NCI-H748 treated with DMSO at 0.1 percent for 48 hours (cell line): ENCODE measurements at regions not wholly inside any gene's neighbourhood (a gene's known extent, or its start where the extent isn't known, plus 50 kb on each side); places are given as distances from the start of the nearest gene placed in this dataset.
"Not testable (repeated sequence)": the region's sequence is repeated elsewhere in the genome, so short reads cannot be mapped to it uniquely, and the experiment has no call there.

Source experiments
- DNase-seq: peaks from one replicate; lab custom pipeline; 2025; lab: John Stamatoyannopoulos, UW

DNA sequence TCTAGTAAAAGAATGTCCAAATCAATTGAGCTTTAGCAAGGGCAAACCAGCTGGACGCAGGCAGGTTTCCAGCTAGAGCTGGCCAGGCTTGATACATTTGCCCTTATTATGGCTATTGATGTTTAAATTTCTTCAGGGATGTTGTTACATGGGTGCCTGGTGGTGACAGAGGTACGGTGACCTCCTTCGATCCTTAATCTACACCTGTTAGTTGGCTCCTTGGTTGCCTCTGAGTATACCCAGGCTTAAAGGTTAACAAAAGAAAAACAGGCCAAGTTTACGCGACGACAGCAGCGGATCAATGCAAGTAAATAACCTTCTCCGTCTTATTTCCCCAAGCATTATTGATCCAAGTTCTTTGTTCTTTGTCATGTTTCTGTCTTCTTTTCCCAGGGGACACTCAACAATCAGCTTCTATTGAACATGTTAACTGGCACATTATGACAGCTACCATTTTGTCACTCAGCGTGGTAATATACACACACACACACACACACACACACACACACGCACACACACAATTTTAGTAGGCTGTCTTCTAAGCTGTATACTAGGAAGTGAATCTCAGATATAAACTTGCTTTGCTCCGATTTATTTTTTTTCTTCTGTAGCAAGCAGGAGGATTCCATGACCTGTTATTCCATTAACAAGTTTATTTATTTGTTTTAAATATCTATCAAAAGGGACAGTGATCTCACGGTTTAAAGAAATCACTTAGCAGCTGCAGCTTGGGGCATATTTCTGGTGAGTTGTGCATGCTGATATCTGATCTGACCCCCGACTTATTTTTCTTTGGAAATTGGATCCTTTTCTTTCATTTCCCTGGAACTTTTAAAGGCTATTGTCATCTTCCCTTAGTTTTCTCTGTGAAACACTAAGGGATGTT lies 844.7 kb downstream of the MCTP2 start:
- DNase-seq = no peak

DNA sequence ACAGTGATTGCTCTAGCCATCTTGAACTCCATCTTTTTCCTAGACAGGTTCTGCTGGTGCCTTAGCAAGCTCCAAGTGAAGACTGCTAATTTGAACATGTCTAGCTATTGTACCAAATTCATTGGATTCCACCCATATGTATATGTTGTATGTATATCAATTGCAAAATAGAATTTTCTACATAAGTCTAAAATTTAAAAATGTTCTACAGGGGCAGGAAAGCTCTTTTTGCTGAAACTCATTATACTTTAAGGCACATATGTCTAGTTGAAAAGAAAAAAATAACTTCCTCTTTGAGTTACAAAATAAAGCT lies 845.3 kb downstream of the MCTP2 start:
- no peak for DNase-seq

DNA sequence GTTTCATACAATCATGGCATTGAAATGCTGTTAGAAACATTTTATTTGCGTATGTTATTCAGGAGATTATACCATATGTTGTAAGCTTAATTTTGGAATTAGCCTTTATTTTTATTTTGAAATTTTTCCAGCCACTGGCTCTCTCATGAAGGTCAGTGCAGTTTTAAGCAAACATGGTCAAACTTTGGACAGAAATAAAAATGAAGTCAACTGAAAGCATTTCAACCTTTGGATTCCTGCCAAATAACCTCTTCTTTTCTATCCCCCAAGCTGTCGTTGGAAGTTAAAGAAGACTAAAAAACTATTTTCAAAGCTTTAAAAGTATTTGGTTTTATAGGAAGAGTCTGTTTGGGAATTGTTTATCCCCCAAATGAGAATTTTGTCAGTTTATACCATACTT lies 846.6 kb downstream of the MCTP2 start:
- DNase-seq = no peak

DNA sequence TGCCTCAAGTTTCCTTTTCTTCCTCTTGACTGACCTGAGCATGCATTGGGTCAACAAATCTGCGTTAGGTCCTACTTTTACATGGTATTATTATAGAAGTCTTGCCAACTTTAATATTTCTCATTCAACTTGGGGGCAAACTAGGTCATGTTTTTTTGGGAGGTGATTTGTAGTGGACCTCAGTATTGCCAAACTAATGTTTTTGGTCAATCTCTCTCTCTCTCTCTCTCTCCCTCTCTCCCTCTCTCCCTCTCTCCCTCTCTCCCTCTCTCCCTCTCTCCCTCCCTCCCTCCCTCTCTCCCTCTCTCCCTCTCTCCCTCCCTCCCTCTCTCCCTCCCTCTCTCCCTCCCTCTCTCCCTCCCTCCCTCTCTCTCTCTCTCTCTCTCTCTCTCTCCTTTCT lies 848.9 kb downstream of the MCTP2 start:
- DNase-seq = not testable (repeated sequence)

DNA sequence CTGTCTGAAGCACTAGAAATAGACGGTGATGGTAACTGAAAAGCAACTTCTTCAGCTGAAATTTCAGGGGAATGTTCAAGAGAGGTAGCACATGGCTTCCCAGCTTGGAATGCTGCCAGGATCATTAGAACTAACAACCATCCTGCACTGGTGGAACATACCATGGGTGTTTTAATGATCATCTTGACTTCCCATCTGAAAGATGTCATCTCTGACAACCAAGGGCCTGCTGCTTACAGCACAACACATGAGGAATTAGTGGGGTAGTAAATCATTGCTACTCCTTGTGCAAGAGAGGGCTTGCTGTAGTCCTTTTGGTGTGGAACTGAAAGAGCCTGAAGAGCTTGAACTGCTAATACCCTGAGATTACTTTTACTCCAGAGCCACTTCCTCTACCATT lies 853.7 kb downstream of the MCTP2 start:
- DNase-seq = no peak

DNA sequence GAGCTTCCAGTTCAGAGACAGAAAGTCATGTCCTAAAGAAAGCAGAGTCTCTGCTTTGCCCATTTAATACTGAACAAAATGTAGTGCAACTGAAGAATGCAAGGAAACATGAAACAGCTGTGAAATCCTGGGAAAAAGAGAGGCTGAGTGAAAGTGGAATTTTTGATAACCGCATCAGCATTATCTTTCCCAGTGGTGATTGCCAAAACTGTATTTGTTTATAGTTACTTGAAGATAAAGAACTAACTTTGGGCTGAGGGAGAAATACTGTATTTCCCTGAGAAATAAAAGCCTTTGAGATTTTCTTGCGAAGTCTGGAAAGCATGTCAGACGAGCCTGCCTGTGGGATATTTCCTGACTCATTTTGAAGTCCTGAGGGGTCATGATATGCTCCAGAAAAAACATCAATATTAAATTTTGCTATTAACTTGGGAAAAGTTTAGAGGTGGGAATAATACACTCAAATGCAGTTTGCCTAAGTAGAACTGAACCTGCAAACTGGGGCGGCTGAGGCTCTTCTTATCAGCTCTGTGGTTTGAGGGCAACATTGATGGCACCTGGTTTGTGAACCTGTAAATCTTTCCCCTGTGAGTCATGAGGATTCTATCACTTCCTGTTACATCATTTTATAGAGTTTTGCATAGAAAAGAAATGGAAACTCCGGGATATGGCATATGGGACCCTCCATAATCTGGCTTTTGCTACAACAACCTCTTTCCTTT lies 855.3 kb downstream of the MCTP2 start:
- no peak for DNase-seq

DNA sequence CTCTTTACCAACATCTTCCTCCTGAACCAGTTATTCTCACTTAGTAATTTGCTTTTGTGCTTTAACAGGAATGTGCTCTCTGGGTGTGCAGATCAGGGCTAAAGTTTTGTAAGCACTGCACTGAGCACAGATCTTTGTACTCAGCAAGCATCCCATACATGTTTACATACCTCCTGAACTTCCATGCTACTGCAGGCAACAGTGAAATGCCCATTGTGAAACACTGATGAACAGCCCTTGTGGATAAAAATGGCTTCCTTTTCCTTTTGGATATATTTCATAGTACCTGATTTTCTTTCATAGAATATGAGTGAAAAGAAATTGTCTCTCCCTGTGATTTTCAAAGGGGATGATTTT lies 855.9 kb downstream of the MCTP2 start:
- no peak for DNase-seq

DNA sequence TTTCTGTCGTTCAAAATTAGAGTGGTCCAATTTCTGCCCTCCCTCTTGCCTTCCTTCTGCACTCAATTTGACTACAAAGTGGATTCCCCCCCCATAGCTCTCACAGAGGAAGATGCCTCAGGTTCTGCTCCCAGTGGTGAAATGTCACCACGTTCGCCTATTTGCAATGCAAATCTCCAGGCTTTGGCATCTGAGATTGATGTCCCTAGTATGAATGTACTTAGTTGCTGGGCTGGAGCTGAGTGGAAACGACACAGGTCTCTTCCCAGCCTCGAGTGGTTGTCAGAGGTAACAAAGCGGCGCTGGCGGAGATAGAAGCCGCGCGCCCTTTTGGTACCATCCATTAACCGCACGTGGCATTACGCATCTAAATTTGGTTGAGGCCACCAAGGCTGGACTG lies 860.1 kb downstream of the MCTP2 start:
- DNase-seq = no peak

DNA sequence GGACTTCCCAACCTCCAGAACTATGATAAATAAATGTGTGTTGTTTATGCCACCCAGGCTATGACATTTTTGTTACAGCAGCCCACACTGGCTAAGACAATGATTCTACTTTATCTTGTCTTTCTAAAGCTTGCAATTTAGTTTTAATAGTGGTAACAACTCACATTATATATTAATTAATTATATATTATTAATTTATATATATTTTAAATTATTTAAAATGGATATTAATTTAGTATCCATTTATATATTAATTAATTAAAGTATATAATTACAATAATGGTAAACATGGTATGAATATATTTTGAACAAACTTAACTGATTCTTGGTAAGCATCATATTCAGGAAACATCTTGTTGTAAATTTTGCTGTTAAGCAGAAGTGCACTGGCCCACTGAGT lies 863.9 kb downstream of the MCTP2 start:
- DNase-seq = no peak

DNA sequence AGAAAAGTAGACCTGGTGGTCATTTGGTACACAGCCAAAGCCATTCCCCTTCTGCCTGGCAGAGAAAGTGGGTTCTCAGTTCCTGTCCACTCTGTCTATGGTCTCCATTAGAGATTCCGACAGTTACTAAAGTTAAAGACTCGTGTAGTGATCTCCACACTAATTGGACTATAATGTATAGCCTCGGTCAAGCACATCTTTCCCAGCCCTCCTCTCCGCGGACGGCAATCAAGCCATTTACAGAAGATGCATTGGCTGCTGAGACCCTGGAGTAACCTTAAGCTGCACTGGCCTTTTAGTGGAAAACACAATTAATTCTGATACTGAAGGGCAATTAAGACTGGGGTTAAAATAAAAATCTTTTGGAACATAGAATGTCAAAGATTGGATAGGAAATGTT lies 865.3 kb downstream of the MCTP2 start:
- DNase-seq = no peak

DNA sequence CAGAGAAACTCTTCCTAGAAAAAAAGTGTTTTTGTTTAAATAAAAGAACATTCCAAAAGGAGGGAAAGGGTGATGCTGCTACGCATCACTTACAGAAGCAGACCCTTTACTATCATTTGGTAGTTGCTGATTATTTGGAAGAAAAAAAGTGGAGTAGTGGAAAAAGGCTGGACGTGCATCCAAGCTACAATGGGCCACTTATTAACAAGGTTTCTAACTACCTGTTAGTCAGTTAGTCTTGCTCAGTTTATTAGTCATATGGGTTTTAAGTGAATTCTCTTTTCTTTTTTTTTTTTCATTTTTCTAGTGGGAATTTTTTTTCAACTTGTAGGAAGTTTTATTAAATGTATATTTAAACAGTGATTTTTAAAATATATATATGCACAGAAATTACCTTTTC lies 866.0 kb downstream of the MCTP2 start:
- no peak for DNase-seq

DNA sequence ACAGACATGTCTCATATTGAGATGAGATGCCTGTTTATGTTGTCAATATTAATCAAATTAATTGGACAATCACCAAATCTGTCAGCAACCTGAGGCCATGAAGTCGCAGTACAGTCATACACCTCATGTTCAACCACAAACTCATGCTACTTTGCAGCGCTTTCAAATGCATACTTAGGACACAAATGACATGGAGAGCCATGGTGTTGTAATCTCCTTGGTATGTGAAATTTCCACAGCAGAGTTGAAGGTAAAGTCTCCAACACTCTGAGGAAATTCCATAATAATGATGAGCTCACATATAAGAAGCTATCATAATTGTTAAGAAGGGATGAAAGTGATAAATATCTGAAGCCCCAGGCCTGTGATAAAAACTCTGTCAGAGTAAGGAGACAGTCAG lies 873.9 kb downstream of the MCTP2 start:
- no peak for DNase-seq

DNA sequence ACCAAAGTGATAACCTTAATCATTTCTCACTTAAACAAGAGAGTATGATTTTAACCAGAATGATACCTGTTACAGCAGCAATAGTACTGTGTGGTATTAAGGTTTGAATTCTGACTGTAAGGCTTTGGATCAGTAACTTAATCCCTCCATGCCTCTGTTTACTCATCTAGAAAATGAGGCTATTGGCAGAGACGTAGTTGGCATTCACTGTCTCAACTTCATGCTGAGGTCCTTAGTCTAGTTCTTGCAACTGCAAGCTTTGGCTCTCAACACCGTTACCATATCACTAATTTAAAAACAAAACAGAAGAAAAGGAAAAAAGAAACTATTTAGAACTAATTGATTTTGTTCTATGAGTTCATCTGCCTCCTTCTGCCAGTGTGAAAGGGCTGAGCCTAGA lies 875.4 kb downstream of the MCTP2 start:
- no peak for DNase-seq

DNA sequence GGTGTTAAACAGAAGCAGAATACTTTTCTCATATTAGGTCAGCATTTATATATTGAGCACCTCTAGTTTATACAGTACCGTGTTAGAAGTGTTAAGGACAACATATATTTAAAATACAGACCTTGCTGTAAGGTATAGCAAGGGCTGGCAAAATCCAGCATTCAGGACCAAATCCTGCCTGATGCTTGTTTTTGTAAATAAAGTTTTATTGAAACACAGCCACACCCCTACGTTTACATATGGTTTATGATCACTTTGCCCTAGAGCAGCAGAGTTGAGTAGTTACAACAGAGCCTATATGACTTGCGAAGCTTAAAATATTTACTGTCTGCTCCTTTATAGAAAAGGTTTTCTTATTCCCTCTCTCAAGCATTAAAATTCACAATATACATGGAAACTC lies 877.3 kb downstream of the MCTP2 start:
- DNase-seq = no peak

DNA sequence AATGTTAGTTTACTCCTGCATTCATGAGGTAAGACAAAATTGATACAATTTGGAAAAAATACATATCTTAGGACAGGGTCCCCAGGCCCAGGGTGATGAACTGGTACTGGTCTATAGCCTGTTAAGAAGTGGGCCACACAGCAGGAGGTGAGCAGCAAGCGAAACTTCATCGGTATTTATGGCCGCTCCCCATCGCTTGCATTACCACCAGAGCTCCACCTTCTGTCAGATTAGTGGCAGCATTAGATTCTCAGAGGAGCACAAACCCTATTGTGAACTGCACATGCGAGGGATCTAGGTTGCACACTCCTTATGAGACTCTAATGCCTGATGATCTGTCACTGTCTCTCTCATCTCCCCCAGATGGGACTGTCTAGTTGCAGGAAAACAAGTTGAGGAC lies 880.6 kb downstream of the MCTP2 start:
- no peak for DNase-seq

DNA sequence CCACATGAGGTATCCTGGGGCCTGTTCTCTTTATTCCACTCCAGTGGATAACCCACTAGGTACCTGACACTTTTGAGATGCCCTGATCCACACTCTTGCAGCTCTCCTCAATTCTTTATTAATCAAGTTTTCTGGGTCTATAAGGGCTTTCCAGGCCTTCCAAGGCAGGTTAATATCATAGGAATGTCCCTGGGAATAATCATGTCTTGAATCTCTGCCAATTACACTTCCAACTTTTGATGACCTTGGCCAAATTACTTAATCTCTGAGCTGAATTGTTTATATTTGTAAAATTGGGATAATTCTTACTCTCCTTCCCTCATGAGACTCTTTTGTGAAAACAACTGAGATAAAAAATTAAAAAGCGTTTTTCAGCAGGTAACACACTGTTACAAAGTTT lies 881.7 kb downstream of the MCTP2 start:
- DNase-seq = no peak

DNA sequence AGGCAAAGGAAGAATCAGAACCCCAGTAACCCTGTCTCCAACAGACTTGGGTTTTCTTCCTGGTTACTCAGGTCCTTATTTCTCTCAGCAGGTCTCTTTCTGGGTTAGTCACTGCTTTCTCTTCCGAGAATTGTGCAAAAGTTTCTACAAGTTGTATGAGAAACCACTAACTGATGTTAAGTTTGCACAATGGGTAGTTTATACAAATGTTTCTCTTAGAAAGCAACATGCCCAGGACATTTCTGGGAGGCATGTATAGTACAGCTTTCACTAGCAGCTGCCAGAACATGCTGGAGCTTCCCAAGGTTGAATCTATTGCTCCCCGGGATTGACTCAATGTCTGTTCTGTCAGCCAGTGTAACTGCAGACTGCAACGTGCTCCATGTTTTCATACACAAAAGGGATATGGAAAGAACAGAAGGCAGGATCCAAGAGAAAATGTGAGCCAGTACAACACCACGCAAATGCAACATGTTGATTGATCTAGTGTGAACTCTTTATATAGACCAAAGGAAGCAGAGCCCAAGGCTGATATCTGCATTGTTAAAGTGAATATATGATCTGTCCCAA lies 887.8 kb downstream of the MCTP2 start:
- DNase-seq = no peak

DNA sequence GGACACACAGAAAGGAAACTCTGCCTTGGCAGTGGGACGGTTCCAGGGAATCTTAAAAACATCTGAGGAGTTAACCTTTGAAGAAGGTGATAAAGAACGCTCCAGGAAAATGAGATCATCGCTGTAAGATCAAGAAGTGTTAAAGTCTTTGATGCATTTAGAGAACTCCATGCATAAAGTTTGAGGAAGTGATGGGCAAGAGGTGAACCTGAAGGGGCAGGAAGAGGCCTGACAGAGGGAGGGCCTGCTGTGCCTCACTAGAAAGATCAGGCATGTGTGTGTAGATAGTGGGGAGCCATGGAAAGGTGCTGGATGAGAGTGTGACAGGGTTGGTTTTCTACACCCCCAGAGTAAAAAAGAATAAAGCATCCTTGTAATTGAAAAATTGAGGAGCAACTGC lies 889.2 kb downstream of the MCTP2 start:
- DNase-seq = no peak

DNA sequence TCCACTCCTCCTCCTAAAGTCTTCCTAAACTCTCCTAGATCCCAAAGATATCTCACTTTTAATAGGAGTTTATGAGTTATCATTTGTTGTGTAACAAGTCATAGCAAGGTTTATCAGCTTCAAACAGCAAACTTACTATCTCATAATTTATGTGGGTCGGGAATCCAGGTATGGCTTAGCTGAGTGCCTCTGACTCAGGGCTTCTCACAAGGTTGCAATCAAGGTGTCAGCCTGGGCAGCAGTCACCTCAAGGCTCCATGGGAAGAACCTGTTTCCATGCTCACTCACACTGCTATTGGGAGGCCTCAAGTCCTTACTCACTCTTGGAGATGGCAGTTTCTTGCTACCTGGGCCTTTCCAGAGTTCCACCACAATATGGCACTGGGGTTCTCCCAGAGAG lies 889.8 kb downstream of the MCTP2 start:
- DNase-seq = no peak

DNA sequence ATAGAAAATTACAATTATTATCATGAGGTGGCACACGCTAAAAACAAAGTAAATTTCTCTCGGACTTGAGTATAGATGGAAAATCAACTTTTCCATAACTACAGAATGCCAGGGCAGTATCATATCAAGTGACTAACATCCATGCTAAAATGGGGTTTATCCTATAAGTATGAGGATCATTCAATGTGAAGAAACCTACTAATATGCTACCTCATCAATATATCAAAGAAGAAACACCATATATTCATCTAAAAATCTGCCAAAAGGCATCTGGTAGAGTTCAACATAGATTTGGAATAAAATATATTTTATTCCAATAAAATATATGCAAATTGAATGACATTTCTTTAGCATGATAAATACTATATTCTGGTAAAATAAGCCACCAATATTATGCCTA lies 894.4 kb downstream of the MCTP2 start:
- DNase-seq = no peak

DNA sequence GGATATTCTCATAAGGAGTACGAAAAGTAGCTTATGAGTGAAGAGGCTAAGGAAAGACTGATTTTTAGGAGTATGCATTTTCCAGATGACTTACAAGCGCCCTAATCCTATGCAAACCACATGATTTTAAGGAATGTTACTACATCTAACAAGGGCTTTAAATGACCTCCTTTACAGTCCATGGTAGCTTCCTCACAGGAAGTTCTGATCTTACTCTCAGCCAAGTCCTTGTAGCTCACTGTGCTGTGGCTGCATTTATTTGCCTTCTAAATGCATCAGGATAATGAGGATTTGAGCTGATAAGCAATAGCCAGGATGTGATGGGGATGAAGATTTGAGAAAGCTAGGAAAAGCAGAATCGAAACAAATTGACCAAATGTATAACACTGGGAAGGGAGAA lies 896.0 kb downstream of the MCTP2 start:
- DNase-seq = no peak

DNA sequence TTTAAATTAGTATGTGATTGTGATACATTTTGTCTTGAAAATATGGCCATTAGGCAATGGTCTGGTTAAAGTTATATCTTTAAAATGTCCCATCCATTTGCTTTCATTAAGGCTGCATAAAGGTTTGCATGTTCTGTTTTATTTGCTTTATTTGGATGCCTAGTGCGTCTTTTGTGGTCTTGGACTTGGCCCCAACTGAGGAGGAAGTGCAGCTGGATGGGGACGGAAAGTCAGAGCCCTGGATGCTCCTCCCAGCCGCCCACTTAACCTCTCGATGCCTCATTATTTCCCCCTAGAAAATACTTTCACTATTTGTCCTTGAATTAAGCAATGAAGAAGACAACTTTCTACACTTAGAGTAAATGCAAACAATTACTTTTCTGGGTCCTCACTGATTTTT lies 898.2 kb downstream of the MCTP2 start:
- no peak for DNase-seq

DNA sequence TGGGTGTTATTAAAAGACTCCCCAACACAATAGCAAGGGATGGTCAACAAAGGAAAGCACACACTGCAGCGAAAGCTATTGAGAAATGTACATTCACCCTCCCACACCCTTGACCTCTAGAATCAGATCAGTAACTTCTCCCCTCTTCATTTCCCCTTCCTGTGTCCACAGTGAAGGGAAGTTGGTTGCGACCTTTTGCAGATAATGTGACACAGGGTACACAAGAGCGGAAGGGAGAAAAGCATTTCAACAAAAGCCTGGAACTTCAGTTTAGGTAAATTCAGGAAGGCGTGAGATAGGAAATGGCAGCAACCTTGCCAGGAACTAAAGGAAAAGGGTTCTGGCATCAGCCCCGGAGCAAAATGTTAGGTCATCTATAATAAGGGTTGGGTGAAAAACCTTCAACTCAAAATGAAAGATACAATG lies 899.8 kb downstream of the MCTP2 start:
- DNase-seq = no peak

DNA sequence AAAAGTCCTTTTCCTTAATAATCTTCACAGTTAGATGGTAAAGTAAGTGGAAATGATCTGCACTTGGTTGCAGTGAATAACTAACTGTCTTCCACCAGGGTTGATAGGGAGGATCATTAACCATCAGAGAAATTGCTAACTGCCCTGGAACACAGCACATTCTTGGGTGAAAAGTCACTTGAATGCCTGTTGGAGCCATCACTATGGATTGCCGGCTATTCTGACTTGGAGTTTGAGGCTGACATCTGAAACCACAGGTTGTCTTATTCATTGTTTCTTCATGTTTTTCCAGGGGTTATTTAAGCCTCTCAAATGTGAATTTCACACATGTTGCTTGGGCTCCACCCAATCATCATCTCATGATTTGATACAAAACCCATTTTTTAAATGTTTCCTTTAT lies 901.4 kb downstream of the MCTP2 start:
- DNase-seq = no peak
